Neural cell (in vitro differentiated cells): ENCODE measurements at regions not wholly inside any gene's neighbourhood (a gene's known extent, or its start where the extent isn't known, plus 50 kb on each side); places are given as distances from the start of the nearest gene placed in this dataset.

Experiments
- CTCF ChIP-seq: fragments of 450-650 bp; IDR thresholded peaks from 2 replicates; pipeline ENCODE4 v1.5.1; 2014; ENCODE audit warnings: antibody characterized with exemption, mild to moderate bottlenecking, moderate library complexity; ENCODE audit not compliant: poor library complexity, severe bottlenecking
- EP300 ChIP-seq: fragments of 450-650 bp; conservative IDR thresholded peaks from 2 replicates; pipeline ENCODE4 v1.6.1; 2014; ENCODE audit warnings: antibody characterized with exemption, mild to moderate bottlenecking, moderate library complexity; ENCODE audit not compliant: poor library complexity, severe bottlenecking
- EZH2 ChIP-seq: fragments of 200-600, 300-800 bp; shearing (Covaris generic), sonication (generic); IDR thresholded peaks from 2 replicates; pipeline ENCODE4 v1.6.1; 2014; ENCODE audit warnings: antibody characterized with exemption, low read length, borderline replicate concordance, mild to moderate bottlenecking; ENCODE audit not compliant: insufficient read depth, poor library complexity, severe bottlenecking
- POLR2AphosphoS5 ChIP-seq: IDR thresholded peaks from 2 replicates; pipeline ENCODE4 v1.6.1; 2012
- RAD21 ChIP-seq: fragments of 450-650 bp; conservative IDR thresholded peaks from 2 replicates; pipeline ENCODE4 v1.6.1; 2014; ENCODE audit warnings: antibody characterized with exemption, mild to moderate bottlenecking, moderate library complexity
- REST ChIP-seq: IDR thresholded peaks from 2 replicates; pipeline ENCODE4 v1.6.1; 2012; ENCODE audit warnings: borderline replicate concordance
- SMC3 ChIP-seq: fragments of 450-650 bp; conservative IDR thresholded peaks from 2 replicates; pipeline ENCODE4 v1.6.1; 2014; ENCODE audit warnings: antibody characterized with exemption, mild to moderate bottlenecking, moderate library complexity; ENCODE audit not compliant: poor library complexity

- no peak for TF ChIP-seq CTCF
- TF ChIP-seq SMC3 = no peak
- no peak for TF ChIP-seq EZH2
- no peak for TF ChIP-seq POLR2AphosphoS5
- no peak for TF ChIP-seq REST
- no peak for TF ChIP-seq EP300
- TF ChIP-seq RAD21 = no peak
Observed at GRCh38 chr9:117526674-117527073, 111.8 kb upstream of the ASTN2 start.
